Muscle layer of colon (tissue), 2 donors: ENCODE measurements at regions not wholly inside any gene's neighbourhood (a gene's known extent, or its start where the extent isn't known, plus 50 kb on each side); places are given as distances from the start of the nearest gene placed in this dataset.

ENCODE experiments used
- H3K27ac ChIP-seq: one replicate; pipeline ENCODE4 v1.7.0; 2013; ENCODE audit warnings: low read depth, mild to moderate bottlenecking, low read length, moderate library complexity
- H3K27me3 ChIP-seq, 2 donors: one replicate each; pipeline ENCODE4 v1.7.0; 2013; ENCODE audit warnings: low read length in 2 of 2, mild to moderate bottlenecking in 2 of 2; ENCODE audit not compliant: insufficient read depth in 2 of 2, control insufficient read depth in 1 of 2
- H3K36me3 ChIP-seq: one replicate; pipeline ENCODE4 v1.7.0; 2013; ENCODE audit warnings: mild to moderate bottlenecking, low read length; ENCODE audit not compliant: insufficient read depth
- H3K4me1 ChIP-seq: one replicate; pipeline ENCODE4 v1.7.0; 2013; ENCODE audit warnings: mild to moderate bottlenecking, low read length; ENCODE audit not compliant: insufficient read depth
- H3K4me3 ChIP-seq, 2 donors: one replicate each; pipeline ENCODE4 v1.7.0; 2013; ENCODE audit warnings: low read length in 2 of 2, low read depth in 1 of 2, mild to moderate bottlenecking in 1 of 2, moderate library complexity in 1 of 2
- H3K9ac ChIP-seq: one replicate; pipeline ENCODE4 v1.7.0; 2013; ENCODE audit warnings: low read length
- H3K9me3 ChIP-seq: one replicate; pipeline ENCODE4 v1.7.0; 2013; ENCODE audit warnings: mild to moderate bottlenecking, low read length
- donor health status: abdominal sarcoma.
- donor health status: Adenocarcinoma of cecum.

DNA sequence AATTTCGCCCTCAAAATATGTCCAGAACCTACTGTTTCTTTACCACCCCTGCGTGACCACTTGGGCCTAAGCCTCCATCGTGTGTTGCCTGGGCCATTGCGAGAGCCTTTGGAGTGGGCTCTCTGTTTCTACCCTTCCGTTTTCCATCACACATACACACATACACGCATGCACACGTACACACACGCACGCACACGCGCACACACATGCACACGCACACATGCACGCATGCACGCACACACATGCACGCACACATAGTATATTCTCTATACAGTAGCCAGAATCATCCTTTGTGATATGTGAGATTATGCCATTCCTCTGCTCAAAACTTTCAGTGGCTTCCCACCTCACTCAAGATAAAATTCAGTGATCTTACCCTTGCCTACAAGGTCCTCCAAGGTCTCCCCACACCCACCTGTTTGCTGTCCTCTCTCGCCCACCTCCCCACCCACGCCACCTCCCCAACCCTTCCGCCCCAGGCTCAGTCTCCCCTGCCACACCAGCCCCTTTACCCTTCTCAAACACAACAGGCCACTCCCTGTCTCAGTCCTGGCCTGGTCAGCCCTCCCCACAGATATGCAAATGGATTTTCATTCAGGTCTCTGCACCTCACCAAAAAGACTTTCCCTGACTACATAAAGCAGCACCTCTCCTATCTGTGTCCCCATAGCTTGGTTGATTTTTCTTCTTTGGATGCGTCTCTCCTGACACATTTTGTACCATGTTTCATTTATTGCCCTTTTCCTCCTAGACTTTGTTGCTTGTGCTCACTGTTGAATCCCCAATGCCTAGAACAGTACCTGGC lies 559.6 kb downstream of the CD83 start:
- Histone ChIP-seq H3K9ac (no peak overlapping the region), H3K4me1 (no peaks in the 10 kb centered on the region), H3K4me3 (no peak overlapping the region), H3K27me3 (no peaks in the 10 kb centered on the region), H3K9me3 (no peaks in the 10 kb centered on the region), H3K36me3 (no peaks in the 10 kb centered on the region), H3K27ac (no peak overlapping the region)

DNA sequence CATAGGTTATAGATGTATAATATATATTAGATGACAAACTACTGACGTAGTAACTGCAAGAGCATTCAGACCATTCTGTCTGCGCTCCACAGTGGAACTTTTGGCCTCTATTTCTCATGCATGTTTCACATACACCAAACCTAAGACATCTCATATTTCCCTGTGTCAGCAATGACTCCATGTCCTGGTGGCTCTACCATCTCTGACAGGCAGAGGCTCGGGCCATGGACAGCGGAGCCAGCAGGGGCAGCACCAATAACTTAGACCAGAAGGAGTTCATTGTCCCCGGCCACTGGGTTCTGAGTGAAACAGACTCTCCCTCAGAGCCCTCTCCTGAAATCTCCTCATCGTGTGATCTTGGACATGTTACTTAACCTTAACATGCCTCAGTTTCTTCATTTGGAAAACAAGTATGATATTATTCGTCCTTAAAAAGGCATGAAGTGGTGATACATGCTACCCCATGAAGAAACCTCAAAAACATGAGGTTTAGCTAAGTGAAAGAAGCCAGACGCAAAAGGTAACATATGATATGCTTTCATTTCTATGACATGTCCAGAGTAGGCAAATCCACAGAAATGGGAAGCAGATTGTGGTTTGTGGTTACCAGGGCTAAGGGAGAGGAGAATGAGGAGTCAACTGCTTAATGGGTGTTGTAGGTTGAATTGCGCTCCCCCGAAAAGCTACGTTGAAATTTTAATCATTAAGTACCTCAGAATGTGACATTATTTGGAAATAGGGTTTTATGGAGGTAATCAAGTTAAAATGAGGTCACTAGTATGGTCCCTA lies 564.0 kb upstream of the JARID2 start:
- Histone ChIP-seq H3K36me3 (no peaks in the 10 kb centered on the region), H3K9me3 (no peaks in the 10 kb centered on the region), H3K9ac (no peak overlapping the region), H3K27ac (no peak overlapping the region), H3K4me3 (no peak overlapping the region), H3K4me1 (no peaks in the 10 kb centered on the region), H3K27me3 (no peaks in the 10 kb centered on the region)

DNA sequence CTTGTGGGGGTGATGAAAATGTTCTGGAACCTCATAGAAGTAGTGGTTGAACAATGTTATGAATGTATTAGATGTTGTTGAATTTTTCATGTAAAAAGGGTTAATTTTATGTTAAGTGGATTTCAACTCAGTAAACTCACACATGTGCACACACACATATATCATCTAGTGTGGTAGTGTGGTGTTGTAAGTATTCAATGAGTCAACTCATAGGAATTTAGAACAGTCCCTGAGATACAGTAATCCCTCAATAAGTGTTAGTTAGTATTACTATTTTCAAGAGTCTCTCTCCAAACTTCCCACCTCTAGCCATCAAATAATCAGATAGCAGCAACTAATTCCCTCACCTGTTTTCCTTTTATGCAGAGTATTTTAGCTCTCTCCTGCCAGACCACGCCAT lies 563.1 kb upstream of the JARID2 start:
- Histone ChIP-seq H3K27ac (no peak overlapping the region), H3K9me3 (no peaks in the 10 kb centered on the region), H3K27me3 (no peaks in the 10 kb centered on the region)

DNA sequence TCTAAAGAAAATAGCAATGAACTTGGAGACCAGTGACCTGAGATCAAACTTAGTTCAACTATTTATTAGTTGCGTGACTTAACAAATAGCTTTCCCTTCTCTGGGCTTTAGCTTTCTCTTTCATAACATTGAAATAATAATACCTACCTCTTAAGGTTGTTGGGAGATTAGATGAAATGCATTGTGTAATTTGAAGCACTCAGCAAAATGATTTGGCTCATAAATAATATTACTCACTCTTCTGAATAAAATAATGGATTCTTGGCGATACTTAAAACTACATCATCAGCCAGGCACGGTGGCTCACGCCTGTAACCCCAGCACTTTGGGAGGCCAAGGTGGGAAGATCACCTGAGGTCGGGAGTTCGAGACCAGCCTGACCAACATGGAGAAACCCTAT lies 556.2 kb upstream of the JARID2 start:
- no peak overlapping the region for H3K27ac ChIP-seq
- H3K4me3 ChIP-seq: no peak overlapping the region
- H3K9me3 ChIP-seq: no peaks in the 10 kb centered on the region
- no peaks in the 10 kb centered on the region for H3K4me1 ChIP-seq
- no peaks in the 10 kb centered on the region for H3K36me3 ChIP-seq
- H3K27me3 ChIP-seq: no peaks in the 10 kb centered on the region
- H3K9ac ChIP-seq: no peak overlapping the region

More for the DNA sequence above, 563.1 kb upstream of the JARID2 start:
- no peaks in the 10 kb centered on the region for H3K4me1 ChIP-seq
- no peaks in the 10 kb centered on the region for H3K36me3 ChIP-seq
- H3K4me3 ChIP-seq: no peak overlapping the region
- H3K9ac ChIP-seq: no peak overlapping the region

DNA sequence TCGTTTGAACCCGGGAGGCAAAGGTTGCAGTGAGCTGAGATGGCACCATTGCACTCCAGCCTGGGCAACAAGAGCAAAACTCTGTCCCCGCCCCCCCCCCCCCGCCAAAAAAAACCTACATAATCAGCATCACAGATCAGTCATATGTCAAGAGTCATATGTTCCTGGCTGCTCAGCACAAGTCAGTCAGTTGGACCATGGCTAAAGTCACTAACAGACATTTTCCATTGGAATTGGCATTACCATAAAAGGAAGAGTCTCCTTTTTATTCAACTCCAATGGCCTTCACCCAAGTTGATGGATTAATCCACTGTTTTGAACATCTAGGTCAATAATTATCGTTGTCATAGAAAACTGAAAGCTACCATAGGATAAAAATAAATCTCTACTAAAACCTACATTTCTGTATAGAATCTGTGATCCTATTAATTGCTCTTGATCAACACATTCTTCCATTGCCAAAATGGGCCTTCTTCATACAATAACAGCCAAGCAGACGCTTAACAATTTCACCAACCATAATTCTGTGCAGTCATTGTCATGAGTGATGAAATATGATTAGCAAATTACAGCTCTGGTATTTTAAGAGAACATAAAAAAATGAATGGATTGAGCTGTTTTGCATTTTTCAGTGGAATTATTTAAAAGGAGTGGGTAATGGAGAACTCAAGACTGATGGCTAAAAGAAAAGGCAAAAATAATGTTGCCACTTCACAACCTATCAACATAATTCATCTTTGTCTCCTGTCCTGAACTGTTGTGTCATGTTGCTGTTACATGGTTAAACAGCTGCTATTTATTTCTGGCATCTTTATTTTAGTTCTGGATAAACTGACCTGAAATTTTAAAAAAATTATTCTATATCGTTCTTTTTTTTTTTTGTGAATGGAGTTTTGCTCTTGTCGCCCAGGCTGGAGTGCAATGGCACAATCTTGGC lies 555.5 kb upstream of the JARID2 start:
- H3K9ac ChIP-seq: no peak overlapping the region
- no peak overlapping the region for H3K4me3 ChIP-seq
- H3K27me3 ChIP-seq: no peaks in the 10 kb centered on the region
- no peaks in the 10 kb centered on the region for H3K36me3 ChIP-seq
- H3K27ac ChIP-seq: no peak overlapping the region
- no peaks in the 10 kb centered on the region for H3K4me1 ChIP-seq
- H3K9me3 ChIP-seq: no peaks in the 10 kb centered on the region

DNA sequence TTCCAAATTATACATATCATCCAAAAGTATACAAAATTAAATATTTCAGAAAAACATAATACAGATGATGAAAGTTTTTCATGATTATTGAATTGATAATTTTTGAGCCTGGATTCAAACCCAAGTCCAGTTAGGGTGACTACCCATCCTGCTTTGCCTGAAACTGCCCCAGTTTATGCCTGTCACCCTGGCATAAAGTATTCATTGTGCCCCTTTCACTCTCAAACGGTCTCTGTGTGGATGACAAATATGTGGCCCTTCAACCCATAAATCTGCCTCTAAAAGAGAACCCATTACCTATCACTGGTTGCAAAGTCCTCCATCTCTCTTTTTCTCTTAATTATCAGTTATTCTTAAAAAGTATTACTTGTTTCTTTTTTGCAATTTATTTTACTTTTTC lies 553.7 kb upstream of the JARID2 start:
- Histone ChIP-seq H3K4me3 (no peak overlapping the region), H3K27me3 (no peaks in the 10 kb centered on the region), H3K27ac (no peak overlapping the region), H3K4me1 (no peaks in the 10 kb centered on the region), H3K9me3 (no peaks in the 10 kb centered on the region), H3K36me3 (no peaks in the 10 kb centered on the region), H3K9ac (no peak overlapping the region)

DNA sequence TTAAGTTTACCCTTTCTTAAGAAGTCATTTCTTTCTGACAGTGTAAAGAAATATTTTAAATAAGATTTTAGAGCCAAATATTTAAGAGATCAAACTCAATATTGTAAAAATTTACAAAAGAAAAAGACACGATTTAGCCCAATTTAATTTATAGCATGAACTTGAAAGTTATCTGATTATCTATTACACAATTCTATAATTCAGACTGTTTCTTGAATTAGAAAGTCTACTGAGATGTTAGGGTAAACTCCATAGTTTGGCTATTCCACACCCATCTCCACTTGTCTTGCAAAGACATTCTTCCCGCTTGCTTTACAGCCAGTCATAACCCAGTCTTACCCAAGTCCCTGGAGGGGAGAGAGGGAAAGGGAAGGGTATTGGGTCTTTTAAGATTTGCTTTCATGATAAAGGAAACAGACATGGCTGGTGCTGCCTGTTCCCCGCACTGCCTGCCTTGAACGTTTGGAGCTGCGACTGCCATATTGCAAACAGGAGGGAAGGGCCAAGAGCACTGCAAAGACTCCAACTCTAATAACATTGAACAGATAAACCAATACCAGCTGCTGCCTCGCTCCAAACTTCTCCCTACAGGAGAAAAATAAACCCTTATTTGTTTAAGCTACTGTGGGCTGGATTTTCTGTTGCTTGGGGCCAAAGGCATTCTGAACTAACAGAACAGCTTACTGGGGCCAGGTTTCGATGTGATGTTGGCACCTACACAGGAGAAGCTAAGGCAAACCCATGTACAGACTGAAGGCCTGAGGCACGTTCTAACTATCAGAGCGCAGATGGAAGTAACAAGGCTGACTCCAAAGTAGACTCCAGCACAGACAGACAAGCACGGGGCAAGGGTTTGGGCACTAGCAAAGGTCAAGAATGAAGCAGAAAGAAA lies 552.3 kb upstream of the JARID2 start:
- Histone ChIP-seq H3K4me1 (no peaks in the 10 kb centered on the region), H3K9me3 (no peaks in the 10 kb centered on the region), H3K27me3 (no peaks in the 10 kb centered on the region), H3K36me3 (no peaks in the 10 kb centered on the region), H3K9ac (no peak overlapping the region), H3K4me3 (no peak overlapping the region), H3K27ac (no peak overlapping the region)

DNA sequence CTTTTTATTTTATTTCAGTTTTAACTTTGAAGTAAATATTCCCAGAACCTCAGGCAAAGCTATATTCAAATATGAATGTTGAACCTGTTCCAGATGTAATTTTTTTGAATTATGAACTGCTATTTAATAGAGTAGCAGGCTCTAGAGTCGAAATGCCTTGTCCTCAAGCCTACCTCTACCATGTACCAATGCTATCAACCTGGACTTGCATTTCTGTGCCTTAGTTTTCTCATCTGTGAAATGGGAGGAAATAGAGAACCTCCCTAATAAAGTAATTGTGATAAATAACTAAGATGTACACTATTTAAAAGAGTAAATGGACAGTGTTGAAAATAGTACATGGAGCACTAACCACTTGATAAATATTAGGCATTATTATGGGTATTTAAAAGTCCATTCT lies 551.6 kb upstream of the JARID2 start:
- Histone ChIP-seq H3K36me3 (no peaks in the 10 kb centered on the region), H3K9me3 (no peaks in the 10 kb centered on the region), H3K4me3 (no peak overlapping the region), H3K4me1 (no peaks in the 10 kb centered on the region), H3K27me3 (no peaks in the 10 kb centered on the region), H3K27ac (no peak overlapping the region), H3K9ac (no peak overlapping the region)

DNA sequence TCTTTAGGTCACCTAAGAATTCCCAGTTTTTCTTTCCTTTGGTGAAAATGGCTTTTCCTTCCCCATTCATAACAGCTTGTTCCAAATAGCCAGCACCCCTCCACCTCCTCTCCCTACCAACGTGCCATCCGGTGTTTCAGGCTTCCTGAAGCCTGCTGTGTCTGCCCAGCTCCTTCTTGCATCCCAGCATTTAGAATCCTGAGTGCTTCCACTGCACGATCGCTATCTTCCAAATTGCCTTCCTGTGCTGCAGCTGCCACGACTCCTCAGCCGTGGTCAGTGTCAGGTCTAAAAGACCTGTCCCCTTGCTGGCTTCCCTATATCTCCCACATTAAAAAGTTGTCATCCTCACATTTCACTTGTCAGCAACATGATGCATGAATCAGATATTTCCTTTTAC lies 550.3 kb upstream of the JARID2 start:
- Histone ChIP-seq H3K4me1 (no peaks in the 10 kb centered on the region), H3K4me3 (no peak overlapping the region), H3K27me3 (no peaks in the 10 kb centered on the region), H3K36me3 (no peaks in the 10 kb centered on the region), H3K9ac (no peak overlapping the region), H3K9me3 (no peaks in the 10 kb centered on the region), H3K27ac (no peak overlapping the region)

DNA sequence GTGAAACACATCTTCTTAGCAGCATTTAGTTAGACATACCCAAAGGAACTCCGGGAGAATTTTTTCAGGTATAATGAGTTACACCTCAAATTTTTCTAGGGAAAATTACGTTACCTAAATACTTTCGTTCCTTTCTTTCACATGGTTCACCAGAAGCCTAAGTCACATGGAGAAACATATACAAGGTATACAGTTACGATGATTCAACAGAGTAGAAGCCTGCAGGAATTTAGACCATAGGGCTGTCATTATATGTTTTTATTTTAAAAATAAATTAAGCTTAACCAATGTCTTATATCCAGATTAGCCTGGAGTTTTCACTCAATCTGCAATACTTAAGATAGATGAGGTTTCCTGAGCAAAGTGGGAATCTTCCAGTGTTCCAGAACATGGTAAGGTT lies 549.5 kb upstream of the JARID2 start:
- H3K27me3 ChIP-seq: no peaks in the 10 kb centered on the region
- no peaks in the 10 kb centered on the region for H3K4me1 ChIP-seq
- H3K36me3 ChIP-seq: no peaks in the 10 kb centered on the region
- H3K9me3 ChIP-seq: no peaks in the 10 kb centered on the region
- no peak overlapping the region for H3K9ac ChIP-seq
- no peak overlapping the region for H3K4me3 ChIP-seq
- H3K27ac ChIP-seq: no peak overlapping the region
